ENCODE measurements at regions not wholly inside any gene's neighbourhood (a gene's known extent, or its start where the extent isn't known, plus 50 kb on each side); places are given as distances from the start of the nearest gene placed in this dataset.

DNA sequence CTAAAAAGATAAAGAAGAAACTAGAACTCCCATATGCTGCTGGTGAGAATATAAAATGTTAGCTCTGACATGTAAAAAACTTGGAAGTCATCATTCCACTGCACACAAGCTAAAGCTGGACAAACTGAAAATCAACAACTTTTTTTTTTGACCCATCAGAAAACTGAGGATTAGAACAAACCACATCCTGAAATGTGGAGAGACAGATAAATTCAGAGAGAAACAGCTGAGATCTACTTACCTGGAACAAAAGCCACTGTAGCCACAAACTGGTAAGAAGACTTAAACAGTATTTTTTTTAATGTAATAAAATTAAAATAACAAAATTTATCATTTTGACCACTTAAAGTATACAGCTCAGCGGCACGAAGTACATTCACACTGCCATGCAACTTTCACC, 408.5 kb upstream of the RGS17 start:
- TF ChIP-seq POLR2AphosphoS5 (IDR thresholded peaks at IDR 0.05) (no peak), POLR2A (IDR thresholded peaks at IDR 0.05) (no peak)
